ENCODE measurements at regions not wholly inside any gene's neighbourhood (a gene's known extent, or its start where the extent isn't known, plus 50 kb on each side); places are given as distances from the start of the nearest gene placed in this dataset.

GRCh38 chr2:220496513-220496912 is 869.1 kb downstream of the SLC4A3 start:
- DNase-seq (ENCODE audit: extremely low read depth in 1 of 4, low spot score in 3 of 4) (no peak), FAIRE-seq (no peak), ATAC-seq (no peak)
- in situ Hi-C loops (cut with MboI) (no loop called here), intact Hi-C loops (cut with micrococcal nuclease) (no loop called here)
- TF ChIP-seq ZBTB26 (CRISPR knock-in tag; IDR thresholded peaks at IDR 0.05) (no peak), ZNF830 (CRISPR knock-in tag; IDR thresholded peaks at IDR 0.05) (no peak), RBBP5 (IDR thresholded peaks at IDR 0.05; ENCODE audit: borderline replicate concordance, insufficient read depth, low read length, poor library complexity, severe bottlenecking) (no peak), CHD4 (IDR thresholded peaks at IDR 0.05; ENCODE audit: insufficient read depth, insufficient replicate concordance, low read depth, low read length, poor library complexity, severe bottlenecking) (no peak), CREB1 (IDR thresholded peaks at IDR 0.05) (no peak), CREB1 (CRISPR knock-in tag; IDR thresholded peaks at IDR 0.05) (no peak), TAF9B (IDR thresholded peaks at IDR 0.05; ENCODE audit: partially characterized antibody) (no peak), GABPA (tag; conservative IDR thresholded peaks at IDR 0.05; ENCODE audit: low read depth) (no peak), NR3C1 (CRISPR knock-in tag; IDR thresholded peaks at IDR 0.05) (no peak)
- no peaks in the 10 kb centered on the region for H3K9me1 ChIP-seq (ENCODE audit: control insufficient read depth, insufficient read depth, low read length)
- H3K27me3 ChIP-seq (ENCODE audit: control insufficient read depth in 2 of 2, insufficient read depth in 2 of 2, low read length in 2 of 2) = no peaks in the 10 kb centered on the region
- H3K4me2 ChIP-seq (ENCODE audit: insufficient read depth, low read length) = no peak overlapping the region
- no peak overlapping the region for H3K9ac ChIP-seq (ENCODE audit: insufficient read depth in 1 of 2, low read depth in 2 of 2, low read length in 2 of 2)
- H4K20me1 ChIP-seq (replicated peaks; ENCODE audit: control insufficient read depth, insufficient read depth, low read length) = no peaks in the 10 kb centered on the region
- H2AFZ ChIP-seq (ENCODE audit: low read depth, low read length) = no peak overlapping the region
- H3K36me3 ChIP-seq (ENCODE audit: control insufficient read depth, insufficient read depth, low read length) = no peaks in the 10 kb centered on the region
- H3K4me1 ChIP-seq (replicated peaks in 1 of 2; ENCODE audit: control insufficient read depth in 2 of 2, insufficient read depth in 2 of 2, low read length in 2 of 2) = no peaks in the 10 kb centered on the region
- no peaks in the 10 kb centered on the region for H3K79me2 ChIP-seq (ENCODE audit: control insufficient read depth, insufficient read depth, low read length)
- no TSS peak for BruUV-seq (replicated peaks)
- ChIA-PET POLR2A (no interaction called here), CTCF (ENCODE audit: low intra/inter-chr PET ratio) (no interaction called here)
- H3K27ac ChIP-seq (ENCODE audit: extremely low read depth, low read depth, low read length) = no peak overlapping the region
- H3K9me3 ChIP-seq (replicated peaks; ENCODE audit: control insufficient read depth, insufficient read depth, low read depth, low read length) = no peaks in the 10 kb centered on the region
- WGBS (ENCODE audit: insufficient coverage, low coverage, missing lambda C conversion rate) = 3% methylated on average over 3 of the region's 3 CpGs
- no peak overlapping the region for H3K4me3 ChIP-seq

Measured in K562 (cell line).